B cell (primary cell): ENCODE measurements at regions not wholly inside any gene's neighbourhood (a gene's known extent, or its start where the extent isn't known, plus 50 kb on each side); places are given as distances from the start of the nearest gene placed in this dataset.

ENCODE experiments used
- ATAC-seq: fragments of 200-7000 bp; cut with Tn5 transposase; one replicate; pipeline ENCODE4 v1.10.0; 2021; ENCODE audit warnings: low read depth, mild to moderate bottlenecking, moderate number of reproducible peaks, moderate library complexity
- CTCF ChIA-PET: fragments of 350-600 bp; sonication (Branson Sonifier 250); formaldehyde crosslinking; loops from one replicate; lab custom pipeline; 2021; ENCODE audit warnings: antibody characterized with exemption, inconsistent platforms; lab: Charles Lee
- POLR2A ChIA-PET: fragments of 350-600 bp; sonication (Branson Sonifier 250); formaldehyde crosslinking; loops from one replicate; lab custom pipeline; 2021; ENCODE audit warnings: antibody characterized with exemption; lab: Charles Lee
- DNase-seq: peaks from one replicate; pipeline ENCODE4 v3.0.0; 2013
- H2AFZ ChIP-seq: 2 replicates; pipeline ENCODE4 v1.6.1; 2012; ENCODE audit warnings: mild to moderate bottlenecking, low read depth, low read length; ENCODE audit not compliant: insufficient read depth, poor library complexity, severe bottlenecking
- H3K27ac ChIP-seq, 2 donors: 1 replicate in 1 of 2; 2 replicates in 1 of 2; pipeline ENCODE4 v1.5.1; 2012 to 2013; ENCODE audit warnings: low read length in 2 of 2, mild to moderate bottlenecking in 2 of 2, moderate library complexity in 1 of 2
- H3K27me3 ChIP-seq, 4 experiments: fragments of 200-600 bp in 1 of 4; sonication (generic) in 1 of 4; replicated peaks in 1 of 4; 1 replicate in 2 of 4; 2 replicates in 2 of 4; pipeline versions ENCODE4 v1.6.1 to v1.7.0; 2013 to 2016; ENCODE audit warnings: low read length in 3 of 4, mild to moderate bottlenecking in 2 of 4, mixed read lengths in 1 of 4, moderate library complexity in 1 of 4; ENCODE audit not compliant: insufficient read depth in 4 of 4, control insufficient read depth in 3 of 4; ENCODE audit errors: control extremely low read depth in 1 of 4
- H3K36me3 ChIP-seq, 2 experiments: replicated peaks in 1 of 2; 1 replicate in 1 of 2; 2 replicates in 1 of 2; pipeline versions ENCODE4 v1.6.1 to v1.7.1; 2013; ENCODE audit warnings: low read length in 1 of 2; ENCODE audit not compliant: insufficient read depth in 2 of 2, control insufficient read depth in 1 of 2; ENCODE audit errors: control extremely low read depth in 1 of 2, extremely low read depth in 1 of 2
- H3K4me1 ChIP-seq, 2 donors: fragments of 200-600 bp in 1 of 2; sonication (generic) in 1 of 2; 1 replicate in 1 of 2; 2 replicates in 1 of 2; pipeline versions ENCODE4 v1.5.1 to v1.6.1; 2013 to 2017; ENCODE audit warnings: low read length in 2 of 2; ENCODE audit not compliant: control insufficient read depth in 2 of 2, insufficient read depth in 2 of 2
- H3K4me2 ChIP-seq: replicated peaks from 2 replicates; pipeline ENCODE3; 2012; ENCODE audit warnings: mild to moderate bottlenecking, low read depth, low read length; ENCODE audit not compliant: poor library complexity, severe bottlenecking
- H3K4me3 ChIP-seq, 5 experiments: fragments of 200-600 bp in 1 of 5; sonication (generic) in 1 of 5; 1 replicate in 3 of 5; 2 replicates in 2 of 5; pipeline versions ENCODE4 v1.5.1 to v1.7.0; 2011 to 2016; ENCODE audit warnings: low read length in 4 of 5, mild to moderate bottlenecking in 4 of 5, low read depth in 2 of 5, control low read depth in 1 of 5, moderate library complexity in 1 of 5; ENCODE audit not compliant: insufficient read depth in 1 of 5; ENCODE audit errors: control extremely low read depth in 1 of 5, extremely low read depth in 1 of 5
- H3K79me2 ChIP-seq: fragments of 200-600 bp; sonication (generic); one replicate; pipeline ENCODE4 v1.6.0; 2016; ENCODE audit warnings: low read length; ENCODE audit not compliant: control insufficient read depth, insufficient read depth
- H3K9ac ChIP-seq: fragments of 200-600 bp; sonication (generic); 2 replicates; pipeline ENCODE4 v1.6.1; 2017; ENCODE audit warnings: mild to moderate bottlenecking, low read length, moderate library complexity
- H3K9me3 ChIP-seq, 3 donors: one replicate each; pipeline versions ENCODE4 v1.6.1 to v1.7.1; 2013; ENCODE audit warnings: low read length in 2 of 3; ENCODE audit not compliant: control insufficient read depth in 2 of 3, insufficient read depth in 1 of 3; ENCODE audit errors: control extremely low read depth in 1 of 3
- H4K20me1 ChIP-seq: 2 replicates; pipeline ENCODE4 v1.6.0; 2012; ENCODE audit warnings: mild to moderate bottlenecking, low read length; ENCODE audit not compliant: insufficient read depth, control insufficient read depth, poor library complexity, severe bottlenecking
- H3K27ac Mint-ChIP-seq: one replicate; pipeline ENCODE4 v1.8.0; 2021; ENCODE audit warnings: mixed read lengths
- H3K27me3 Mint-ChIP-seq: one replicate; pipeline ENCODE4 v1.8.0; 2021; ENCODE audit warnings: mixed read lengths
- H3K4me1 Mint-ChIP-seq: one replicate; pipeline ENCODE4 v1.8.0; 2021; ENCODE audit warnings: mixed read lengths
- H3K4me3 Mint-ChIP-seq: one replicate; pipeline ENCODE4 v1.8.0; 2021; ENCODE audit warnings: mixed read lengths
- H3K9me3 Mint-ChIP-seq: one replicate; pipeline ENCODE4 v1.8.0; 2022; ENCODE audit warnings: mixed read lengths; ENCODE audit not compliant: insufficient read depth
- EZH2 ChIP-seq: IDR thresholded peaks from 2 replicates; pipeline ENCODE4 v1.6.1; 2012; ENCODE audit warnings: borderline replicate concordance, low read depth, mild to moderate bottlenecking, moderate library complexity, low read length; ENCODE audit not compliant: insufficient read depth, poor library complexity, severe bottlenecking
- WGBS: methylation state at CpG from one replicate; pipeline ENCODE4 v1.1.5; 2013; ENCODE audit warnings: missing lambda C conversion rate; ENCODE audit not compliant: insufficient coverage; 5-methylcytosine and 5-hydroxymethylcytosine counted together
- intact Hi-C: fragments of 100-400 bp; cut with micrococcal nuclease; formaldehyde crosslinking; loops from one replicate; pipeline ENCODE4 v1.10.0; 2022
- TF ChIP-seq, protein P1 (sequence below): fragments of 200-600 bp; IDR thresholded peaks from one replicate; pipeline ENCODE4 v1.8.0; 2022; ENCODE audit warnings: antibody characterized with exemption, mild to moderate bottlenecking

DNA sequence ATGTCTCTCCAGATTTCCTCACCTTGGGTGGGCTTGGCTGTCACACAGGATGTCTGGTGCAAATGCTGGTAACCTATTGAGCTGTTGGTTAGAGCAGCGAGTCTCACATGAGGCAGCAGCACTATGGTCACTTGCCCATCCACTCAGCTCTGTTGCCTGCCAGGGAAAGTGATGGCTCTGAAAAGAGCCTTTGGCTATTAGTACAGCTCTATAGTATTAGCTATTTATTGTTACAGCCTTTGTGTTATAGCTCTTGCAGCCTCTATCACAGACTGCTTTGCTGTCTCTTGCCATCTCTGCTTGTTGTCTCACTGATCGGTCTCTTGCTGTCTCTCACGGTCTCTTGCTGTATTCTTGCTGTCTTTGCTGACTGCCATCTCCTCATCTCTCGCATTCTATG lies 114.3 kb downstream of the MFSD1 start:
- intact Hi-C loops: no loop called here
- TF ChIP-seq, protein P1, sequence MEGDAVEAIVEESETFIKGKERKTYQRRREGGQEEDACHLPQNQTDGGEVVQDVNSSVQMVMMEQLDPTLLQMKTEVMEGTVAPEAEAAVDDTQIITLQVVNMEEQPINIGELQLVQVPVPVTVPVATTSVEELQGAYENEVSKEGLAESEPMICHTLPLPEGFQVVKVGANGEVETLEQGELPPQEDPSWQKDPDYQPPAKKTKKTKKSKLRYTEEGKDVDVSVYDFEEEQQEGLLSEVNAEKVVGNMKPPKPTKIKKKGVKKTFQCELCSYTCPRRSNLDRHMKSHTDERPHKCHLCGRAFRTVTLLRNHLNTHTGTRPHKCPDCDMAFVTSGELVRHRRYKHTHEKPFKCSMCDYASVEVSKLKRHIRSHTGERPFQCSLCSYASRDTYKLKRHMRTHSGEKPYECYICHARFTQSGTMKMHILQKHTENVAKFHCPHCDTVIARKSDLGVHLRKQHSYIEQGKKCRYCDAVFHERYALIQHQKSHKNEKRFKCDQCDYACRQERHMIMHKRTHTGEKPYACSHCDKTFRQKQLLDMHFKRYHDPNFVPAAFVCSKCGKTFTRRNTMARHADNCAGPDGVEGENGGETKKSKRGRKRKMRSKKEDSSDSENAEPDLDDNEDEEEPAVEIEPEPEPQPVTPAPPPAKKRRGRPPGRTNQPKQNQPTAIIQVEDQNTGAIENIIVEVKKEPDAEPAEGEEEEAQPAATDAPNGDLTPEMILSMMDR: no peak
- no peak for TF ChIP-seq EZH2
- no peak overlapping the region for H3K4me3 Mint-ChIP-seq
- DNase-seq (no peak), ATAC-seq (no peak)
- no peak overlapping the region for H3K9ac ChIP-seq
- no peak overlapping the region for H3K27ac Mint-ChIP-seq
- no peak overlapping the region for H3K27ac ChIP-seq
- H3K4me3 ChIP-seq: no peak overlapping the region
- H3K4me1 Mint-ChIP-seq: no peaks in the 10 kb centered on the region
- no peaks in the 10 kb centered on the region for H3K79me2 ChIP-seq
- H4K20me1 ChIP-seq: no peaks in the 10 kb centered on the region
- no peaks in the 10 kb centered on the region for H3K9me3 Mint-ChIP-seq
- no peak overlapping the region for H2AFZ ChIP-seq
- 100% methylated on average over 2 of the region's 4 CpGs for WGBS
- H3K27me3 Mint-ChIP-seq: no peaks in the 10 kb centered on the region
- POLR2A ChIA-PET: no interaction called here
- H3K36me3 ChIP-seq: no peaks in the 10 kb centered on the region
- CTCF ChIA-PET: interaction anchor here (0.9 kb wide), 1 partner anchor 344 kb away, joined by 3 read pairs; no protein-coding TSS in a partner anchor
- no peaks in the 10 kb centered on the region for H3K27me3 ChIP-seq
- no peaks in the 10 kb centered on the region for H3K9me3 ChIP-seq
- H3K4me2 ChIP-seq: no peak overlapping the region
- H3K4me1 ChIP-seq: no peaks in the 10 kb centered on the region

DNA sequence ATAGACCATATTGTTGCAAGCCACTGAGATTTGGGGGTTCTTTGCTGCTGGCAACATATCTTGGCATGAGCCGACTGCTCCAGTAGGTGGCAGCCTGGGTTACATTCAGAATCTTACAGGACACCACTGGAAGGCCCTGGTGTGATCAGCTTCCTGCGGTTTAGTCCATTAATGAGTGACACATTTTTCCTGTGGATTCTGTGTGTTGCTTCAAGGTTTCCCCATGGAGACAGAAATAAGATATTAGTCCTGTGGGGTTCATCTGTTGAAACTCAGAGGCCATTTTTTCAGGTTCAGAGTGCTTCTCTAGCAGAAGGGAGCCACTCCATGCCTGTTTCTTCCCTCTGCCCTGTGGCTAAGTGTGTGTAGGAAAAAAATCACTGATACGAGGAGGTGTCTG lies 116.2 kb downstream of the MFSD1 start:
- no peak for TF ChIP-seq EZH2
- TF ChIP-seq, protein P1: peak; percentile 29
- CTCF ChIA-PET: interaction anchor here (2.7 kb wide), 1 partner anchor 342 kb away, joined by 12 read pairs; no protein-coding TSS in a partner anchor
- H3K27ac Mint-ChIP-seq: no peak overlapping the region
- Histone ChIP-seq H3K79me2 (no peaks in the 10 kb centered on the region), H4K20me1 (no peaks in the 10 kb centered on the region), H3K4me1 (no peaks in the 10 kb centered on the region), H3K36me3 (no peaks in the 10 kb centered on the region), H3K27ac (no peak overlapping the region), H3K4me3 (no peak overlapping the region), H2AFZ (no peak overlapping the region), H3K9ac (no peak overlapping the region), H3K9me3 (no peaks in the 10 kb centered on the region), H3K4me2 (no peak overlapping the region), H3K27me3 (no peaks in the 10 kb centered on the region)
- POLR2A ChIA-PET: no interaction called here
- H3K4me3 Mint-ChIP-seq: no peak overlapping the region
- no peaks in the 10 kb centered on the region for H3K4me1 Mint-ChIP-seq
- DNase-seq (peak; percentile 17), ATAC-seq (no peak)
- intact Hi-C loops: no loop called here
- H3K9me3 Mint-ChIP-seq: no peaks in the 10 kb centered on the region
- H3K27me3 Mint-ChIP-seq: no peaks in the 10 kb centered on the region
- WGBS: 0% methylated on average over 2 of the region's 3 CpGs
